UCSD-AML1 (cell line): ENCODE measurements at regions not wholly inside any gene's neighbourhood (a gene's known extent, or its start where the extent isn't known, plus 50 kb on each side); places are given as distances from the start of the nearest gene placed in this dataset.

ENCODE experiments used
- DNase-seq: peaks from one replicate; lab custom pipeline; 2025; ENCODE audit not compliant: unreplicated experiment; lab: John Stamatoyannopoulos, UW

- no peak for DNase-seq
Observed at GRCh38 chr20:42020316-42020715, 402.1 kb upstream of the CHD6 start.

- DNase-seq: no peak
Observed at GRCh38 chr20:42018979-42019378, 400.8 kb upstream of the CHD6 start.

GRCh38 chr20:42010090-42010489 is 391.9 kb upstream of the CHD6 start:
- DNase-seq: no peak

- DNase-seq: no peak
Observed at GRCh38 chr20:42007251-42007650, 389.1 kb upstream of the CHD6 start.

- DNase-seq: no peak
Observed at GRCh38 chr20:42005211-42005610, 387.0 kb upstream of the CHD6 start.

GRCh38 chr20:42003380-42003779 is 385.2 kb upstream of the CHD6 start:
- DNase-seq: no peak

GRCh38 chr20:41998539-41999341 is 380.6 kb upstream of the CHD6 start:
- DNase-seq: no peak

- no peak for DNase-seq
Observed at GRCh38 chr20:41996951-41997350, 378.8 kb upstream of the CHD6 start.

GRCh38 chr20:41992481-41992880 is 374.3 kb upstream of the CHD6 start:
- no peak for DNase-seq

GRCh38 chr20:41991412-41991811 is 373.2 kb upstream of the CHD6 start:
- no peak for DNase-seq

GRCh38 chr20:41989935-41990635 is 371.9 kb upstream of the CHD6 start:
- DNase-seq: no peak

GRCh38 chr20:41989039-41989679 is 371.0 kb upstream of the CHD6 start:
- no peak for DNase-seq

GRCh38 chr20:41984031-41984430 is 365.9 kb upstream of the CHD6 start:
- DNase-seq: no peak

- DNase-seq: no peak
Observed at GRCh38 chr20:41983159-41983558, 365.0 kb upstream of the CHD6 start.

GRCh38 chr20:41981746-41982145 is 363.6 kb upstream of the CHD6 start:
- DNase-seq: no peak

- no peak for DNase-seq
Observed at GRCh38 chr20:41978875-41979274, 360.7 kb upstream of the CHD6 start.

- no peak for DNase-seq
Observed at GRCh38 chr20:41978246-41978790, 360.1 kb upstream of the CHD6 start.

GRCh38 chr20:41969656-41970055 is 351.5 kb upstream of the CHD6 start:
- DNase-seq: no peak

GRCh38 chr20:41960166-41960565 is 342.0 kb upstream of the CHD6 start:
- DNase-seq: no peak

GRCh38 chr20:41958391-41958790 is 340.2 kb upstream of the CHD6 start:
- DNase-seq: no peak

- no peak for DNase-seq
Observed at GRCh38 chr20:41956338-41957074, 338.3 kb upstream of the CHD6 start.
